DND-41 (cell line): ENCODE measurements at regions not wholly inside any gene's neighbourhood (a gene's known extent, or its start where the extent isn't known, plus 50 kb on each side); places are given as distances from the start of the nearest gene placed in this dataset.

ENCODE experiments used
- ATAC-seq: fragments of 200-7000 bp; cut with Tn5 transposase; 3 replicates; pipeline ENCODE4 v1.9.1; 2021; ENCODE audit warnings: low read depth; ENCODE audit not compliant: insufficient read depth
- DNase-seq: peaks from one replicate; pipeline ENCODE4 v3.0.0-alpha.2; 2020
- H2AFZ ChIP-seq: 2 replicates; pipeline ENCODE4 v1.6.0; 2012; ENCODE audit warnings: low read depth, low read length
- H3K27ac ChIP-seq: 2 replicates; pipeline ENCODE4 v1.5.1; 2012; ENCODE audit warnings: low read length, inconsistent platforms
- H3K27me3 ChIP-seq: fragments of 200-600 bp; sonication (generic); 2 replicates; pipeline ENCODE4 v1.6.0; 2012; ENCODE audit warnings: low read length, mild to moderate bottlenecking, inconsistent platforms; ENCODE audit not compliant: insufficient read depth, poor library complexity
- H3K36me3 ChIP-seq: 2 replicates; pipeline ENCODE4 v1.5.1; 2012; ENCODE audit warnings: low read length, inconsistent platforms; ENCODE audit not compliant: insufficient read depth
- H3K4me1 ChIP-seq: 2 replicates; pipeline ENCODE4 v1.5.1; 2012; ENCODE audit warnings: mild to moderate bottlenecking, low read length; ENCODE audit not compliant: insufficient read depth
- H3K4me2 ChIP-seq: 2 replicates; pipeline ENCODE4 v1.6.0; 2012; ENCODE audit warnings: mild to moderate bottlenecking, moderate library complexity, low read length, inconsistent platforms; ENCODE audit not compliant: insufficient read depth
- H3K4me3 ChIP-seq, 2 experiments: fragments of 200-600 bp in 1 of 2; shearing (Covaris generic) in 1 of 2; 2 replicates each; pipeline ENCODE4 v1.5.1; 2012 to 2016; ENCODE audit warnings: inconsistent platforms in 2 of 2, low read length in 2 of 2, mild to moderate bottlenecking in 2 of 2, low read depth in 1 of 2, moderate library complexity in 1 of 2
- H3K79me2 ChIP-seq: 2 replicates; pipeline ENCODE4 v1.6.0; 2012; ENCODE audit warnings: low read length, inconsistent platforms; ENCODE audit not compliant: insufficient read depth
- H3K9ac ChIP-seq: 2 replicates; pipeline ENCODE4 v1.6.0; 2012; ENCODE audit warnings: low read depth, mild to moderate bottlenecking, inconsistent platforms, low read length, moderate library complexity
- H3K9me3 ChIP-seq: 2 replicates; pipeline ENCODE4 v1.5.1; 2012; ENCODE audit warnings: low read length, moderate library complexity, mild to moderate bottlenecking, inconsistent platforms; ENCODE audit not compliant: insufficient read depth, severe bottlenecking
- H4K20me1 ChIP-seq: 2 replicates; pipeline ENCODE4 v1.6.0; 2012; ENCODE audit warnings: low read length; ENCODE audit not compliant: insufficient read depth
- EZH2 ChIP-seq: IDR thresholded peaks from 3 replicates; pipeline ENCODE4 v1.6.1; 2012; ENCODE audit warnings: borderline replicate concordance, low read depth, mild to moderate bottlenecking, moderate library complexity, low read length, inconsistent platforms; ENCODE audit not compliant: severe bottlenecking
- TF ChIP-seq, protein P1 (sequence below): IDR thresholded peaks from 2 replicates; pipeline ENCODE4 v1.5.1; 2012; ENCODE audit warnings: borderline replicate concordance, low read length, moderate library complexity, mild to moderate bottlenecking; ENCODE audit not compliant: poor library complexity, severe bottlenecking; ENCODE audit errors: extremely low read depth

DNA sequence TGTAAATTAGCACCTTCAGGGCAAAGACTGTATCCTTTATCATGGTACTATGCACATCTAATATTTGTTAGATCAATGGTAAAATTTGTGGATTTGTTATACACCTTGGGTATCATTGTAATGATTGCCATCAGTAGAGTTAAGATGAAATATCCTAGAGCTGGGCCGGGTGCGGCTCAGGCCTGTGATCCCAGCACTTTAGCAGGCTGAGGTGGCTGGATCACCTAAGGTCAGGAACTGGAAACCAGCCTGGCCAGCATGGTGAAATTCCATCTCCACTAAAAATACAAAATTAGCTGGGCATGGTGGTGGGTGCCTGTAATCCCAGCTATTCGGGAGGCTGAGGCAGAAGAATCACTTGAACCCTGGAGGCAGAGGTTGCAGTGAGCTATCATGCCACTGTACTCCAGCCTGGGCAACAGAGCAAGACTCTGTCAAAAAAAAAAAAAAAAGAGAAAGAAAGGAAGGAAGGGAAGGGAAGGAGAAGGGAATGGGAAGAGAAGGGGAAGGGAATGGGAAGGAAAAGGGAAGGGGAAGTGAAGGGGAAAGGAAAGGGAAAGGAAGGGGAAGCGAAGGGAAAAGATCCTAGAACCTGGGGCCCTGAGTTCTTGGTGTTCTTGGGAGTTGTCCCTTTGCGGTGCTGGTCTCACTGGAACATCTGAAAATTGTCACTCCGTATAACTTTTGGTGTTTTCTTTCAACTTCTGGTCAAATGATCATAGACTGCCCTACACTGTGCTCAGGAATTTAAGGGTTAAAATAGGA, 71.1 kb upstream of the NEUROD1 start:
- TF ChIP-seq EZH2 = no peak
- TF ChIP-seq, protein P1, sequence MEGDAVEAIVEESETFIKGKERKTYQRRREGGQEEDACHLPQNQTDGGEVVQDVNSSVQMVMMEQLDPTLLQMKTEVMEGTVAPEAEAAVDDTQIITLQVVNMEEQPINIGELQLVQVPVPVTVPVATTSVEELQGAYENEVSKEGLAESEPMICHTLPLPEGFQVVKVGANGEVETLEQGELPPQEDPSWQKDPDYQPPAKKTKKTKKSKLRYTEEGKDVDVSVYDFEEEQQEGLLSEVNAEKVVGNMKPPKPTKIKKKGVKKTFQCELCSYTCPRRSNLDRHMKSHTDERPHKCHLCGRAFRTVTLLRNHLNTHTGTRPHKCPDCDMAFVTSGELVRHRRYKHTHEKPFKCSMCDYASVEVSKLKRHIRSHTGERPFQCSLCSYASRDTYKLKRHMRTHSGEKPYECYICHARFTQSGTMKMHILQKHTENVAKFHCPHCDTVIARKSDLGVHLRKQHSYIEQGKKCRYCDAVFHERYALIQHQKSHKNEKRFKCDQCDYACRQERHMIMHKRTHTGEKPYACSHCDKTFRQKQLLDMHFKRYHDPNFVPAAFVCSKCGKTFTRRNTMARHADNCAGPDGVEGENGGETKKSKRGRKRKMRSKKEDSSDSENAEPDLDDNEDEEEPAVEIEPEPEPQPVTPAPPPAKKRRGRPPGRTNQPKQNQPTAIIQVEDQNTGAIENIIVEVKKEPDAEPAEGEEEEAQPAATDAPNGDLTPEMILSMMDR = no peak
- Histone ChIP-seq H3K79me2 (no peaks in the 10 kb centered on the region), H3K9ac (no peak overlapping the region), H3K36me3 (no peaks in the 10 kb centered on the region), H4K20me1 (no peaks in the 10 kb centered on the region), H3K4me2 (no peak overlapping the region), H3K27ac (no peak overlapping the region), H3K27me3 (no peaks in the 10 kb centered on the region), H3K4me1 (no peaks in the 10 kb centered on the region), H3K4me3 (no peak overlapping the region), H2AFZ (no peak overlapping the region), H3K9me3 (no peaks in the 10 kb centered on the region)
- DNase-seq (no peak), ATAC-seq (no peak)

- no peaks in the 10 kb centered on the region for H4K20me1 ChIP-seq
- H3K27ac ChIP-seq = no peak overlapping the region
- no peak for ATAC-seq
- H3K36me3 ChIP-seq = no peaks in the 10 kb centered on the region
- no peaks in the 10 kb centered on the region for H3K27me3 ChIP-seq
- H3K4me2 ChIP-seq = no peak overlapping the region
- H3K9ac ChIP-seq = no peak overlapping the region
- H3K79me2 ChIP-seq = no peaks in the 10 kb centered on the region
- H2AFZ ChIP-seq = no peak overlapping the region
- DNase-seq = no peak
- no peaks in the 10 kb centered on the region for H3K4me1 ChIP-seq
- no peaks in the 10 kb centered on the region for H3K9me3 ChIP-seq
- no peak overlapping the region for H3K4me3 ChIP-seq
- TF ChIP-seq, protein P1 = no peak
- TF ChIP-seq EZH2 = no peak
Measured at GRCh38 chr2:181752301-181752700, 72.0 kb upstream of the NEUROD1 start.

- H3K4me3 ChIP-seq = no peak overlapping the region
- no peaks in the 10 kb centered on the region for H3K9me3 ChIP-seq
- no peak overlapping the region for H3K9ac ChIP-seq
- no peaks in the 10 kb centered on the region for H3K36me3 ChIP-seq
- no peaks in the 10 kb centered on the region for H3K79me2 ChIP-seq
- H3K4me1 ChIP-seq = no peaks in the 10 kb centered on the region
- TF ChIP-seq, protein P1 = no peak
- TF ChIP-seq EZH2 = no peak
- no peak overlapping the region for H3K4me2 ChIP-seq
- no peaks in the 10 kb centered on the region for H3K27me3 ChIP-seq
- H4K20me1 ChIP-seq = no peaks in the 10 kb centered on the region
- no peak overlapping the region for H2AFZ ChIP-seq
- DNase-seq = no peak
- ATAC-seq = no peak
- H3K27ac ChIP-seq = no peak overlapping the region
Measured at GRCh38 chr2:181753686-181754085, 73.4 kb upstream of the NEUROD1 start.
